Liver (tissue), 8 donors: ENCODE measurements at regions not wholly inside any gene's neighbourhood (a gene's known extent, or its start where the extent isn't known, plus 50 kb on each side); places are given as distances from the start of the nearest gene placed in this dataset. TPM values are rescaled to one million over a fixed set of nuclear protein-coding genes. Genes with fewer than 3 reads are reported as not detected.

Experiments used
- DNase-seq: peaks from one replicate; pipeline ENCODE4 v3.0.0-alpha.2; 2017; ENCODE audit warnings: low spot score
- H3K27ac ChIP-seq, 2 donors: one replicate each; pipeline ENCODE4 v1.7.0; 2013; ENCODE audit warnings: inconsistent platforms in 2 of 2, low read length in 2 of 2, control low read depth in 1 of 2, low read depth in 1 of 2, mild to moderate bottlenecking in 1 of 2
- H3K27me3 ChIP-seq, 4 donors: one replicate each; pipeline versions ENCODE4 v1.6.1 to v1.7.0; 2013; ENCODE audit warnings: low read length in 3 of 4, inconsistent platforms in 1 of 4, mild to moderate bottlenecking in 1 of 4, moderate library complexity in 1 of 4; ENCODE audit not compliant: control insufficient read depth in 4 of 4, insufficient read depth in 4 of 4
- H3K36me3 ChIP-seq, 4 donors: one replicate each; pipeline versions ENCODE4 v1.6.1 to v1.7.0; 2013; ENCODE audit warnings: low read length in 3 of 4, mild to moderate bottlenecking in 3 of 4, low read depth in 1 of 4, moderate library complexity in 1 of 4; ENCODE audit not compliant: control insufficient read depth in 4 of 4, insufficient read depth in 3 of 4
- H3K4me1 ChIP-seq, 4 donors: one replicate each; pipeline versions ENCODE4 v1.6.1 to v1.7.0; 2013; ENCODE audit warnings: low read length in 3 of 4, mild to moderate bottlenecking in 3 of 4, moderate library complexity in 1 of 4; ENCODE audit not compliant: control insufficient read depth in 4 of 4, insufficient read depth in 4 of 4
- H3K4me3 ChIP-seq, 3 donors: one replicate each; pipeline versions ENCODE4 v1.6.1 to v1.7.0; 2013; ENCODE audit warnings: low read length in 3 of 3, control low read depth in 1 of 3, low read depth in 1 of 3, mild to moderate bottlenecking in 1 of 3
- H3K9ac ChIP-seq, 2 donors: one replicate each; pipeline ENCODE4 v1.7.0; 2013; ENCODE audit warnings: low read length in 2 of 2, mild to moderate bottlenecking in 2 of 2, moderate library complexity in 2 of 2, control low read depth in 1 of 2, low read depth in 1 of 2
- H3K9me3 ChIP-seq, 4 donors: one replicate each; pipeline versions ENCODE4 v1.6.1 to v1.7.0; 2013; ENCODE audit warnings: low read length in 3 of 4; ENCODE audit not compliant: control insufficient read depth in 4 of 4
- HNF4A ChIP-seq, 2 donors: conservative IDR thresholded peaks; 2 replicates each; pipeline ENCODE4 v1.6.1; 2016; ENCODE audit warnings: antibody characterized with exemption in 2 of 2, mild to moderate bottlenecking in 2 of 2
- JUND ChIP-seq, 2 donors: IDR thresholded peaks; 2 replicates each; pipeline ENCODE4 v1.6.1; 2016; ENCODE audit warnings: antibody characterized with exemption in 2 of 2
- NR2F2 ChIP-seq: IDR thresholded peaks from 2 replicates; pipeline ENCODE4 v1.6.1; 2016; ENCODE audit warnings: antibody characterized with exemption
- REST ChIP-seq: IDR thresholded peaks from 2 replicates; pipeline ENCODE4 v1.6.1; 2016; ENCODE audit warnings: antibody characterized with exemption, mild to moderate bottlenecking
- SP1 ChIP-seq: IDR thresholded peaks from 2 replicates; pipeline ENCODE4 v1.6.1; 2018; ENCODE audit warnings: antibody characterized with exemption, mild to moderate bottlenecking
- YY1 ChIP-seq: IDR thresholded peaks from 2 replicates; pipeline ENCODE4 v1.6.1; 2016; ENCODE audit warnings: antibody characterized with exemption, mild to moderate bottlenecking
- WGBS: extraction: QIAGEN DNeasy Blood & Tissue Kit; methylation state at CpG from one replicate; pipeline ENCODE4 v1.1.7; 2013; 5-methylcytosine and 5-hydroxymethylcytosine counted together
- small RNA-seq: library from RNA; depleted of rRNA; stranded (forward); fragments of <200 nt; gene quantifications from one replicate; pipeline ENCODE3, GENCODE V24; 2014
- donor health status: healthy.
- donor health status: healthy.
- donor health status: healthy.
- donor health status: healthy.

GRCh38 chr6:127058936-127059335, 59.5 kb upstream of the RSPO3 start:
- WGBS: 82% methylated on average over 2 of the region's 2 CpGs

More at GRCh38 chr6:127058936-127059335, 59.5 kb upstream of the RSPO3 start:
- peaks cover 0 to 2% (median 0%) of the 10 kb centered on the region in 4 donors for H3K27me3 ChIP-seq
- peaks cover 0 to 3% (median 1%) of the 10 kb centered on the region in 4 donors for H3K9me3 ChIP-seq
- DNase-seq: no peak
- no peak overlapping the region for H3K27ac ChIP-seq
- no peaks in the 10 kb centered on the region for H3K4me1 ChIP-seq
- H3K9ac ChIP-seq: no peak overlapping the region
- H3K4me3 ChIP-seq: no peak overlapping the region
- no peaks in the 10 kb centered on the region for H3K36me3 ChIP-seq
- no peak for TF ChIP-seq SP1
- TF ChIP-seq REST: no peak
- TF ChIP-seq YY1: no peak
- no peak for TF ChIP-seq HNF4A (conservative IDR thresholded peaks at IDR 0.05)
- TF ChIP-seq JUND (IDR thresholded peaks at IDR 0.05): no peak
- no peak for TF ChIP-seq NR2F2

Small RNA genes lying in the stretch of these regions (small RNA-seq; reads per million reads assigned to genes)
- gene MIR588 (not detected), gene RNU6-200P (not detected)
